Caco-2 (cell line): ENCODE measurements at regions not wholly inside any gene's neighbourhood (a gene's known extent, or its start where the extent isn't known, plus 50 kb on each side); places are given as distances from the start of the nearest gene placed in this dataset.

ENCODE experiments used
- BruUV-seq: library from RNA; stranded (reverse); fragments of 400-500 nt; replicated peaks from 2 replicates; lab custom pipeline; 2021; lab: Mats Ljungman, UMichigan
- CTCF ChIA-PET: fragments of 300-600 bp; sonication (Branson Sonifier 250); formaldehyde crosslinking; loops from one replicate; lab custom pipeline; 2022; ENCODE audit warnings: antibody characterized with exemption; lab: Charles Lee
- POLR2A ChIA-PET: fragments of 300-600 bp; sonication (Branson Sonifier 250); formaldehyde crosslinking; loops from one replicate; lab custom pipeline; 2022; ENCODE audit warnings: antibody characterized with exemption; lab: Charles Lee
- DNase-seq, 2 experiments: peaks; one replicate each; pipeline versions ENCODE4 v3.0.0 to v3.0.0-alpha.2; 2020 to 2022
- H3K27me3 ChIP-seq: replicated peaks from 2 replicates; pipeline ENCODE4 v1.6.0; 2011; ENCODE audit warnings: low read length; ENCODE audit not compliant: control insufficient read depth, insufficient read depth
- H3K36me3 ChIP-seq: 2 replicates; pipeline ENCODE4 v1.5.1; 2011; ENCODE audit warnings: low read length; ENCODE audit not compliant: control insufficient read depth, insufficient read depth
- H3K4me1 ChIP-seq: fragments of 250-450 bp; sonication (Bioruptor Pico); 2 replicates; pipeline ENCODE4 v1.5.1; 2020; ENCODE audit warnings: mild to moderate bottlenecking
- H3K4me3 ChIP-seq: 2 replicates; pipeline ENCODE4 v1.5.1; 2011; ENCODE audit warnings: low read depth, mild to moderate bottlenecking, control low read depth, low read length
- H3K9me3 ChIP-seq: fragments of 250-450 bp; sonication (Bioruptor Pico); 2 replicates; pipeline ENCODE4 v1.5.1; 2020; ENCODE audit warnings: mild to moderate bottlenecking, moderate library complexity
- H3K27ac Mint-ChIP-seq: one replicate; pipeline ENCODE4 v1.8.0; 2022; ENCODE audit warnings: mixed read lengths; ENCODE audit not compliant: unreplicated experiment
- H3K27me3 Mint-ChIP-seq: one replicate; pipeline ENCODE4 v1.8.0; 2022; ENCODE audit warnings: mixed read lengths; ENCODE audit not compliant: insufficient read depth, unreplicated experiment
- H3K36me3 Mint-ChIP-seq: one replicate; pipeline ENCODE4 v1.8.0; 2022; ENCODE audit warnings: mild to moderate bottlenecking, mixed read lengths; ENCODE audit not compliant: insufficient read depth, unreplicated experiment
- H3K4me1 Mint-ChIP-seq: one replicate; pipeline ENCODE4 v1.8.0; 2022; ENCODE audit warnings: low read depth, mixed read lengths; ENCODE audit not compliant: unreplicated experiment
- H3K4me3 Mint-ChIP-seq: one replicate; pipeline ENCODE4 v1.8.0; 2022; ENCODE audit warnings: mild to moderate bottlenecking, moderate library complexity, mixed read lengths; ENCODE audit not compliant: unreplicated experiment
- H3K9me3 Mint-ChIP-seq: one replicate; pipeline ENCODE4 v1.8.0; 2022; ENCODE audit warnings: mixed read lengths; ENCODE audit not compliant: unreplicated experiment
- CTCF ChIP-seq, 2 experiments: fragments of 200-600 bp in 1 of 2; IDR thresholded peaks; 1 replicate in 1 of 2; 2 replicates in 1 of 2; pipeline versions ENCODE4 v1.5.1 to v1.8.0; 2011 to 2022; ENCODE audit warnings: antibody characterized with exemption in 1 of 2, control low read depth in 1 of 2, inconsistent platforms in 1 of 2, low read depth in 1 of 2, low read length in 1 of 2, mild to moderate bottlenecking in 1 of 2, moderate library complexity in 1 of 2; ENCODE audit not compliant: insufficient read depth in 1 of 2, severe bottlenecking in 1 of 2, unreplicated experiment in 1 of 2
- intact Hi-C: fragments of 100-400 bp; cut with micrococcal nuclease; formaldehyde crosslinking; loops from one replicate; pipeline ENCODE4 v1.10.0; 2022; ENCODE audit not compliant: unreplicated experiment

GRCh38 chrX:145393702-145394235 lies 146.5 kb downstream of the SPANXN1 start:
- Mint-ChIP-seq H3K27me3 (no peaks in the 10 kb centered on the region), H3K27ac (no peak overlapping the region), H3K36me3 (no peaks in the 10 kb centered on the region), H3K9me3 (no peaks in the 10 kb centered on the region), H3K4me3 (no peak overlapping the region), H3K4me1 (no peaks in the 10 kb centered on the region)
- DNase-seq = no peak
- CTCF ChIA-PET = no interaction called here
- BruUV-seq = no TSS peak
- intact Hi-C loops = no loop called here
- no peak for TF ChIP-seq CTCF (IDR thresholded peaks at IDR 0.05; ENCODE audit: insufficient read depth in 1 of 2, low read depth in 1 of 2, low read length in 1 of 2, severe bottlenecking in 1 of 2, unreplicated experiment in 1 of 2)
- no peak overlapping the region for H3K4me3 ChIP-seq
- H3K27me3 ChIP-seq = no peaks in the 10 kb centered on the region
- POLR2A ChIA-PET = no interaction called here
- H3K4me1 ChIP-seq = no peaks in the 10 kb centered on the region
- no peaks in the 10 kb centered on the region for H3K36me3 ChIP-seq
- no peaks in the 10 kb centered on the region for H3K9me3 ChIP-seq

DNA sequence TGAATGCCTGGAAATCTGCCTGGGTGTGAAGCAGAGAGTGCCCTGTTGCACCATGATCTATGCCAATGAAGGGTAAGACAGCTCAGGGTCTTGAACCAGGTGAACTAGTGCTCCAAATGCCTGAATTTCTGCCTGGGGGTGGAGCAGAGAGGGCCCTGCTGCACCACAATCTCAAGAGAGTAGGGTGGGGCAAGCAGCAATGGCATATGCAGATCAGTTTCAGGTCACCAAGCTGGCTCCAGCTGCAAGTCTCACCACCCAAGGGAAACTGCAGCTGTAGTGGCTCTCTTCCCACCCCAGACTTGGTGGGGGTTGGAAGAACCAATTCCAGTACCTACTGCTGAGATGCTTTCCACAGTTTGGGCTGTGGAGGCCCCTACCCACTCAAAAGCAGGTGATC lies 147.0 kb downstream of the SPANXN1 start:
- POLR2A ChIA-PET = no interaction called here
- CTCF ChIA-PET = no interaction called here
- H3K9me3 ChIP-seq = no peaks in the 10 kb centered on the region

GRCh38 chrX:145396612-145397011 lies 149.3 kb downstream of the SPANXN1 start:
- no TSS peak for BruUV-seq
- TF ChIP-seq CTCF (IDR thresholded peaks at IDR 0.05; ENCODE audit: insufficient read depth in 1 of 2, low read depth in 1 of 2, low read length in 1 of 2, severe bottlenecking in 1 of 2, unreplicated experiment in 1 of 2) = no peak
- H3K9me3 Mint-ChIP-seq = no peaks in the 10 kb centered on the region
- CTCF ChIA-PET = no interaction called here
- no peaks in the 10 kb centered on the region for H3K36me3 ChIP-seq
- no peaks in the 10 kb centered on the region for H3K36me3 Mint-ChIP-seq
- no peaks in the 10 kb centered on the region for H3K27me3 ChIP-seq
- H3K4me1 Mint-ChIP-seq = no peaks in the 10 kb centered on the region
- DNase-seq = no peak
- no peaks in the 10 kb centered on the region for H3K27me3 Mint-ChIP-seq
- H3K4me3 Mint-ChIP-seq = no peak overlapping the region
- intact Hi-C loops = no loop called here
- H3K27ac Mint-ChIP-seq = no peak overlapping the region
- H3K4me1 ChIP-seq = no peaks in the 10 kb centered on the region
- no peak overlapping the region for H3K4me3 ChIP-seq
- POLR2A ChIA-PET = no interaction called here
- H3K9me3 ChIP-seq = no peaks in the 10 kb centered on the region

More for the DNA sequence above, 147.0 kb downstream of the SPANXN1 start:
- Histone ChIP-seq H3K4me3 (no peak overlapping the region), H3K36me3 (no peaks in the 10 kb centered on the region), H3K4me1 (no peaks in the 10 kb centered on the region), H3K27me3 (no peaks in the 10 kb centered on the region)
- Mint-ChIP-seq H3K9me3 (no peaks in the 10 kb centered on the region), H3K4me1 (no peaks in the 10 kb centered on the region), H3K27ac (no peak overlapping the region), H3K27me3 (no peaks in the 10 kb centered on the region), H3K4me3 (no peak overlapping the region), H3K36me3 (no peaks in the 10 kb centered on the region)
- intact Hi-C loops = no loop called here
- TF ChIP-seq CTCF (IDR thresholded peaks at IDR 0.05; ENCODE audit: insufficient read depth in 1 of 2, low read depth in 1 of 2, low read length in 1 of 2, severe bottlenecking in 1 of 2, unreplicated experiment in 1 of 2) = no peak
- no TSS peak for BruUV-seq
- no peak for DNase-seq
